ENCODE measurements at regions not wholly inside any gene's neighbourhood (a gene's known extent, or its start where the extent isn't known, plus 50 kb on each side); places are given as distances from the start of the nearest gene placed in this dataset.
"Not testable (repeated sequence)": the region's sequence is repeated elsewhere in the genome, so short reads cannot be mapped to it uniquely, and the experiment has no call there.

- DNase-seq (ENCODE audit: low read depth in 2 of 3, low spot score in 2 of 3) = no peak
These were observed 1012.7 kb downstream of the ADGRL2 start for GRCh38 chr1:82813386-82813785.

GRCh38 chr1:82810601-82811000, 1009.9 kb downstream of the ADGRL2 start:
- DNase-seq (ENCODE audit: low read depth in 2 of 3, low spot score in 2 of 3) = no peak

GRCh38 chr1:82807563-82807962, 1006.8 kb downstream of the ADGRL2 start:
- no peak for DNase-seq (ENCODE audit: low read depth in 2 of 3, low spot score in 2 of 3)

- DNase-seq (ENCODE audit: low read depth in 2 of 3, low spot score in 2 of 3) = no peak
These were observed 1005.4 kb downstream of the ADGRL2 start for GRCh38 chr1:82806133-82806532.

- no peak for DNase-seq (ENCODE audit: low read depth in 2 of 3, low spot score in 2 of 3)
These were observed 1000.4 kb downstream of the ADGRL2 start for GRCh38 chr1:82801176-82801575.

- no peak for DNase-seq (ENCODE audit: low read depth in 2 of 3, low spot score in 2 of 3)
These were observed 1000.0 kb downstream of the ADGRL2 start for GRCh38 chr1:82800721-82801120.

- no peak for DNase-seq (ENCODE audit: low read depth in 2 of 3, low spot score in 2 of 3)
These were observed 998.5 kb downstream of the ADGRL2 start for GRCh38 chr1:82799261-82799660.

- DNase-seq (ENCODE audit: low read depth in 2 of 3, low spot score in 2 of 3) = peak in 1 of 3 donors; percentile 4
These were observed 994.9 kb downstream of the ADGRL2 start for GRCh38 chr1:82795508-82796149.

GRCh38 chr1:82792151-82792550, 991.4 kb downstream of the ADGRL2 start:
- DNase-seq (ENCODE audit: low read depth in 2 of 3, low spot score in 2 of 3) = no peak

- no peak for DNase-seq (ENCODE audit: low read depth in 2 of 3, low spot score in 2 of 3)
These were observed 989.8 kb downstream of the ADGRL2 start for GRCh38 chr1:82790556-82790955.

GRCh38 chr1:82788660-82789059, 987.9 kb downstream of the ADGRL2 start:
- DNase-seq (ENCODE audit: low read depth in 2 of 3, low spot score in 2 of 3) = no peak

- no peak for DNase-seq (ENCODE audit: low read depth in 2 of 3, low spot score in 2 of 3)
These were observed 987.3 kb downstream of the ADGRL2 start for GRCh38 chr1:82788038-82788437.

- no peak for DNase-seq (ENCODE audit: low read depth in 2 of 3, low spot score in 2 of 3)
These were observed 986.1 kb downstream of the ADGRL2 start for GRCh38 chr1:82786883-82787282.

GRCh38 chr1:82785268-82785790, 984.6 kb downstream of the ADGRL2 start:
- DNase-seq (ENCODE audit: low read depth in 2 of 3, low spot score in 2 of 3) = no peak

GRCh38 chr1:82783044-82783443, 982.3 kb downstream of the ADGRL2 start:
- no peak for DNase-seq (ENCODE audit: low read depth in 2 of 3, low spot score in 2 of 3)

GRCh38 chr1:82782599-82782998, 981.9 kb downstream of the ADGRL2 start:
- DNase-seq (ENCODE audit: low read depth in 2 of 3, low spot score in 2 of 3) = no peak

- no peak for DNase-seq (ENCODE audit: low read depth in 2 of 3, low spot score in 2 of 3)
These were observed 977.9 kb downstream of the ADGRL2 start for GRCh38 chr1:82778612-82779011.

GRCh38 chr1:82777240-82777639, 976.5 kb downstream of the ADGRL2 start:
- no peak for DNase-seq (ENCODE audit: low read depth in 2 of 3, low spot score in 2 of 3)

- DNase-seq (ENCODE audit: low read depth in 2 of 3, low spot score in 2 of 3) = not testable (repeated sequence)
These were observed 976.0 kb downstream of the ADGRL2 start for GRCh38 chr1:82776730-82777129.

- no peak for DNase-seq (ENCODE audit: low read depth in 2 of 3, low spot score in 2 of 3)
These were observed 974.8 kb downstream of the ADGRL2 start for GRCh38 chr1:82775406-82776000.

GRCh38 chr1:82762829-82763532, 962.2 kb downstream of the ADGRL2 start:
- no peak for DNase-seq (ENCODE audit: low read depth in 2 of 3, low spot score in 2 of 3)

- no peak for DNase-seq (ENCODE audit: low read depth in 2 of 3, low spot score in 2 of 3)
These were observed 958.3 kb downstream of the ADGRL2 start for GRCh38 chr1:82759035-82759434.
